KBM-7 (cell line): ENCODE measurements at regions not wholly inside any gene's neighbourhood (a gene's known extent, or its start where the extent isn't known, plus 50 kb on each side); places are given as distances from the start of the nearest gene placed in this dataset.

Experiments
- DNase-seq: peaks from one replicate; pipeline ENCODE4 v3.0.0-alpha.2; 2015
- in situ Hi-C: fragments of 300-500 bp; cut with MboI; formaldehyde crosslinking; loops from 2 replicates; pipeline ENCODE4 v1.14.3; 2020; ENCODE audit warnings: low sequenced_read_pairs, low pct_unique_long_range_greater_than_20kb, mixed read lengths

GRCh38 chr1:30283199-30283962, 440.0 kb downstream of the MATN1 start:
- no peak for DNase-seq

GRCh38 chr1:30280572-30280971, 442.8 kb downstream of the MATN1 start:
- in situ Hi-C loops: no loop called here
- no peak for DNase-seq

More at GRCh38 chr1:30283199-30283962, 440.0 kb downstream of the MATN1 start:
- in situ Hi-C loops: no loop called here

- DNase-seq: no peak
- in situ Hi-C loops: no loop called here
These were observed 445.5 kb downstream of the MATN1 start for GRCh38 chr1:30277911-30278310.

- no peak for DNase-seq
- in situ Hi-C loops: no loop called here
These were observed 446.0 kb downstream of the MATN1 start for GRCh38 chr1:30277415-30277814.

GRCh38 chr1:30275926-30276764, 447.2 kb downstream of the MATN1 start:
- in situ Hi-C loops: no loop called here
- DNase-seq: no peak

GRCh38 chr1:30274976-30275621, 448.3 kb downstream of the MATN1 start:
- no peak for DNase-seq
- in situ Hi-C loops: no loop called here

GRCh38 chr1:30274173-30274970, 449.0 kb downstream of the MATN1 start:
- DNase-seq: no peak
- in situ Hi-C loops: no loop called here

GRCh38 chr1:30273456-30273855, 449.9 kb downstream of the MATN1 start:
- in situ Hi-C loops: no loop called here

GRCh38 chr1:30273021-30273325, 450.4 kb downstream of the MATN1 start:
- DNase-seq: no peak
- in situ Hi-C loops: no loop called here

More at GRCh38 chr1:30273456-30273855, 449.9 kb downstream of the MATN1 start:
- DNase-seq: no peak

GRCh38 chr1:30272277-30273020, 450.9 kb downstream of the MATN1 start:
- in situ Hi-C loops: no loop called here
- no peak for DNase-seq

GRCh38 chr1:30271401-30272276, 451.7 kb downstream of the MATN1 start:
- no peak for DNase-seq
- in situ Hi-C loops: no loop called here

- no peak for DNase-seq
- in situ Hi-C loops: no loop called here
These were observed 452.9 kb downstream of the MATN1 start for GRCh38 chr1:30270461-30270860.

- in situ Hi-C loops: no loop called here
- DNase-seq: no peak
These were observed 454.3 kb downstream of the MATN1 start for GRCh38 chr1:30268923-30269666.

GRCh38 chr1:30267856-30268255, 455.5 kb downstream of the MATN1 start:
- in situ Hi-C loops: no loop called here
- no peak for DNase-seq

GRCh38 chr1:30267046-30267445, 456.3 kb downstream of the MATN1 start:
- in situ Hi-C loops: no loop called here
- no peak for DNase-seq

GRCh38 chr1:30265127-30266070, 458.0 kb downstream of the MATN1 start:
- in situ Hi-C loops: no loop called here
- DNase-seq: no peak
